ENCODE measurements at regions not wholly inside any gene's neighbourhood (a gene's known extent, or its start where the extent isn't known, plus 50 kb on each side); places are given as distances from the start of the nearest gene placed in this dataset.

DNA sequence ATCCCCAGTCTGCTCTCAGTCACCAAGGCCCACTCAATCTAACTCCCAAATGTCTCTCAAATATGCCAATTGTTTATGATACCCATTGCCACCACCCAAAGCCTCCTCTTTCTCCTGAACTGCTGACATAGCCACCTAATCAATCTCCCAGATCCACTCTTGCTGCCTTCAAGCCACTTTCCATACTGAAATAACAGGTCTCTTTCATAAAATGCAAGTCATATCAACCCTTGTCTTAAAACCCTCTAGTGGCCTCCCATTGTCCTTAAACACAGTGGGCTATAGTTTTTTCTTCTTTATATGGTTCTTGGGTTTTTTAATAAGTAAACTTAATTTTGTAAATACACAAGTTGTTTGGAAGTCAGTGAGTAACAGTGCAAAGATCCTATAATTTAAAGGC is 155.2 kb upstream of the ZC3H12C start:
- DNase-seq (no peak), ATAC-seq (no peak)
- intact Hi-C loops (cut with DNase I) = loop anchor here (2.0 to 10.0 kb wide), 2 partner anchors 85 to 1243 kb away; no protein-coding TSS in a partner anchor
- no peaks in the 10 kb centered on the region for H3K27me3 ChIP-seq (ENCODE audit: insufficient read depth in 3 of 3, low read length in 2 of 3)
- peaks cover 6% of the 10 kb centered on the region for H3K4me1 ChIP-seq
- H3K9me3 ChIP-seq = no peaks in the 10 kb centered on the region
- H3K4me3 ChIP-seq = no peak overlapping the region
- no peaks in the 10 kb centered on the region for H3K36me3 ChIP-seq (ENCODE audit: insufficient read depth in 1 of 2, low read depth in 1 of 2)
- TF ChIP-seq, protein P1, sequence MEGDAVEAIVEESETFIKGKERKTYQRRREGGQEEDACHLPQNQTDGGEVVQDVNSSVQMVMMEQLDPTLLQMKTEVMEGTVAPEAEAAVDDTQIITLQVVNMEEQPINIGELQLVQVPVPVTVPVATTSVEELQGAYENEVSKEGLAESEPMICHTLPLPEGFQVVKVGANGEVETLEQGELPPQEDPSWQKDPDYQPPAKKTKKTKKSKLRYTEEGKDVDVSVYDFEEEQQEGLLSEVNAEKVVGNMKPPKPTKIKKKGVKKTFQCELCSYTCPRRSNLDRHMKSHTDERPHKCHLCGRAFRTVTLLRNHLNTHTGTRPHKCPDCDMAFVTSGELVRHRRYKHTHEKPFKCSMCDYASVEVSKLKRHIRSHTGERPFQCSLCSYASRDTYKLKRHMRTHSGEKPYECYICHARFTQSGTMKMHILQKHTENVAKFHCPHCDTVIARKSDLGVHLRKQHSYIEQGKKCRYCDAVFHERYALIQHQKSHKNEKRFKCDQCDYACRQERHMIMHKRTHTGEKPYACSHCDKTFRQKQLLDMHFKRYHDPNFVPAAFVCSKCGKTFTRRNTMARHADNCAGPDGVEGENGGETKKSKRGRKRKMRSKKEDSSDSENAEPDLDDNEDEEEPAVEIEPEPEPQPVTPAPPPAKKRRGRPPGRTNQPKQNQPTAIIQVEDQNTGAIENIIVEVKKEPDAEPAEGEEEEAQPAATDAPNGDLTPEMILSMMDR (IDR thresholded peaks at IDR 0.05) = no peak
- no peak overlapping the region for H3K27ac ChIP-seq

DNA sequence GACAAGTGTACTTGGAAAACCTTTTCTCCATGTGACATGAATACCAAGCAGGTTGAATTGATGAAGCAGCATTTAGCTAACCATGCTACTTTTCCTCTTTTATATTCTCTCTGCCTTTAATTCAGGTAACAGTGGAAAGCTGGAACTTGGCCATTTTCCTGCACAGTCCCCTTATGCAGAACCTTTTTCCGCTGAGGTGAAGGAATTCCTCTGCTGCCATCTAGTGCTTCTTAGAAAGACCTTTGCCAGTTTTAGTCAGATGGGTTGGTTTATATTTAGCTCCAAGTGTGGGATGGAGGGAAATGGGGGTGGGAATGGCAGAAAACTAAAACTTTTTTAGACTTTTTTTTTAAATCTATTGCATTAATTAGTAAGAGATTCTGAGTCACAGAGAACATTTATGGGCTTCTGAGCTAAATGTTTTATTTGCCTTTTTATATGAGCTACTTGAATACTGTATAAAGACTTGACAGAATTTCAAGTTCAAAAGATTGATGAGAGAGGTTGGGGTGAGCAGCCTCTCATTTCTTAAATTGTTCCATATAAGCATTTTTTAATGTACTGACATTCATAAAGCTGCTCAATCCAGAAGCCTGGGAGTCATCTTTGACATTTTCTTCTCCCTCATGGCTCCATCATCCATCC is 153.9 kb upstream of the ZC3H12C start:
- Histone ChIP-seq H3K27me3 (ENCODE audit: insufficient read depth in 3 of 3, low read length in 2 of 3) (no peaks in the 10 kb centered on the region), H3K4me3 (no peak overlapping the region), H3K9me3 (no peaks in the 10 kb centered on the region), H3K27ac (no peak overlapping the region), H3K36me3 (ENCODE audit: insufficient read depth in 1 of 2, low read depth in 1 of 2) (no peaks in the 10 kb centered on the region), H3K4me1 (peaks cover 6% of the 10 kb centered on the region)
- ATAC-seq (peak; percentile 70 to 91 (median 84)), DNase-seq (no peak)
- TF ChIP-seq, protein P1 (IDR thresholded peaks at IDR 0.05) = peak; percentile 61
- 0 to 1% (median 0%) methylated on average over 1 of the region's 1 CpG for WGBS, 3 donors
- intact Hi-C loops (cut with DNase I) = loop anchor here (2.0 to 10.0 kb wide), 2 partner anchors 86 to 1244 kb away; no protein-coding TSS in a partner anchor

DNA sequence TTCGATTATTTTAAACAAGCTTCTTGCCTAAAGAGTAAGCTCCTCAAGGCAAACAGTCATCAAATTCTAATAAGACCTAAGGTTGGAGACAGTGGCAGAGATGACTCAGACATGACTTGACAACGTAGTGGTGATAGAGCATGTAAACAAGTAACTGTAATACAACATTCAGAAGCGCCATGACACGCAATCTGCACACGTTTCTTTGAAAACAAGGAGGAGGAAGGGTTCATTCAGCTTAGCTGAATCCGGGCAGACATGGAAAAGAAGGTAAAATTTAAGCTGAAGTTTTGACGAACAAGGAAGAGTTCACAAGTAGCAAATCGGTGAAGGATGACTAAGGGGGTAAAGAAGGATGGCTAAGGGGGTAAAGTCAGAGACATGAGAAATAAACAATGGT is 152.4 kb upstream of the ZC3H12C start:
- Histone ChIP-seq H3K4me3 (no peak overlapping the region), H3K4me1 (peaks cover 7% of the 10 kb centered on the region), H3K9me3 (no peaks in the 10 kb centered on the region), H3K36me3 (ENCODE audit: insufficient read depth in 1 of 2, low read depth in 1 of 2) (no peaks in the 10 kb centered on the region), H3K27me3 (ENCODE audit: insufficient read depth in 3 of 3, low read length in 2 of 3) (no peaks in the 10 kb centered on the region), H3K27ac (no peak overlapping the region)
- ATAC-seq = no peak
- TF ChIP-seq, protein P1 (IDR thresholded peaks at IDR 0.05) = no peak
- DNase-seq = no peak
- intact Hi-C loops (cut with DNase I) = loop anchor here (10.0 kb wide), 2 partner anchors 234 to 1236 kb away; no protein-coding TSS in a partner anchor
- 82 to 88% (median 86%) methylated on average over 8 of the region's 8 CpGs for WGBS, 3 donors

DNA sequence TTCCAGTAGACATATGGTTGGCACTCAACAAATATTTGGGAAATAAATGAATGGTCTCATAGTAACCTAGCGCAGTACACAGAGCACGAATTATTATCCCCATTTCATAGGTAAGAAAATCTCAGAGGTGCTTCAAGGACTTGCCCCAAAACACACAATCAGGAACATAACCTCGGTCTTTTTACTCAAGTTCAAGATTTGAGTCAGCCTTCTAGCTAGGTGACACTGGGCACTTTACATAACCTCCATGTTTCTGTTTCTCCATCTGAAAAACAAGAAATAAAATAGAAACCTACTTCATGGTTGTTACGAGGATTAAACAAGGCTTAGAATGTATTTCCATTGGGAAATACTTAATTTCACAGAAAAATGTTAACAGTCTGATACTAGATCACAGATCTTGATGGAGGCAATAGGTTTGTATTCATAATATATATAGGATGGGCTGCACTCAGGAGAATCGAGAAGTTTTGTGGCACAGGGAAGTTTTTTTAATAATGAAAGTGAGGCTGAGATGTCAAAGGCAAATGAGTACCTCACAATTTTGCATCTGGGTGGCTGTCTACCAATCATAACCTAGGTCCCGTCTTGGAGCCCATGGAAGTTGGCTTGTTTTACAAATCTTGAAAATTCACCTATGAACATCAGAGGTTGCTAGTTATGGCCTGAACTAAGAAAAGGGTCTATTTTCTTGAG is 147.4 kb upstream of the ZC3H12C start:
- TF ChIP-seq, protein P1 (IDR thresholded peaks at IDR 0.05) = no peak
- WGBS, 3 donors = 49 to 56% (median 54%) methylated on average over 6 of the region's 6 CpGs
- H3K9me3 ChIP-seq = no peaks in the 10 kb centered on the region
- H3K4me3 ChIP-seq = peak overlapping the region; percentile 54
- H3K4me1 ChIP-seq = peaks cover 11% of the 10 kb centered on the region
- peak in 2 of 4 donors; percentile 3 to 47 for ATAC-seq
- H3K36me3 ChIP-seq (ENCODE audit: insufficient read depth in 1 of 2, low read depth in 1 of 2) = no peaks in the 10 kb centered on the region
- no peak for DNase-seq
- intact Hi-C loops (cut with DNase I) = loop anchor here (1.0 to 10.0 kb wide), 6 partner anchors 48 to 1241 kb away; partner anchors contain the start of gene ZC3H12C (in 2 of the 2)
- H3K27ac ChIP-seq = no peak overlapping the region
- no peaks in the 10 kb centered on the region for H3K27me3 ChIP-seq (ENCODE audit: insufficient read depth in 3 of 3, low read length in 2 of 3)

All from psoas muscle (tissue), 7 donors.